Naive thymus-derived CD4-positive, alpha-beta T cell (primary cell): ENCODE measurements at regions not wholly inside any gene's neighbourhood (a gene's known extent, or its start where the extent isn't known, plus 50 kb on each side); places are given as distances from the start of the nearest gene placed in this dataset.

ENCODE experiments used
- ATAC-seq: fragments of 150-1000 bp; cut with Tn5 transposase; 2 replicates; pipeline ENCODE4 v1.10.0; 2021; ENCODE audit warnings: mild to moderate bottlenecking, moderate library complexity
- CTCF ChIA-PET: fragments of 350-600 bp; sonication (Branson Sonifier 250); formaldehyde crosslinking; loops from one replicate; lab custom pipeline; 2021; ENCODE audit warnings: antibody characterized with exemption; lab: Charles Lee
- POLR2A ChIA-PET: fragments of 350-600 bp; sonication (Branson Sonifier 250); formaldehyde crosslinking; loops from one replicate; lab custom pipeline; 2021; ENCODE audit warnings: antibody characterized with exemption, inconsistent platforms; lab: Charles Lee
- DNase-seq, 9 donors: peaks; one replicate each; pipeline versions ENCODE4 v3.0.0 to v3.0.0-alpha.2; 2020 to 2022; ENCODE audit warnings: mixed read lengths in 1 of 9
- H3K27ac ChIP-seq: one replicate; pipeline ENCODE4 v1.7.0; 2013; ENCODE audit warnings: mild to moderate bottlenecking, low read depth, low read length, moderate library complexity
- H3K27me3 ChIP-seq, 2 donors: one replicate each; pipeline ENCODE4 v1.7.0; 2013; ENCODE audit warnings: low read length in 2 of 2, mild to moderate bottlenecking in 2 of 2, moderate library complexity in 2 of 2; ENCODE audit not compliant: control insufficient read depth in 2 of 2, insufficient read depth in 2 of 2
- H3K36me3 ChIP-seq, 3 experiments: 1 replicate in 2 of 3; 2 replicates in 1 of 3; pipeline ENCODE4 v1.7.0; 2013; ENCODE audit warnings: low read length in 3 of 3, mild to moderate bottlenecking in 3 of 3, moderate library complexity in 1 of 3; ENCODE audit not compliant: insufficient read depth in 3 of 3, control insufficient read depth in 2 of 3
- H3K4me1 ChIP-seq, 2 donors: one replicate each; pipeline ENCODE4 v1.7.0; 2013; ENCODE audit warnings: low read length in 2 of 2, mild to moderate bottlenecking in 2 of 2, moderate library complexity in 1 of 2; ENCODE audit not compliant: control insufficient read depth in 2 of 2, insufficient read depth in 2 of 2
- H3K4me3 ChIP-seq: 2 replicates; pipeline ENCODE4 v1.7.0; 2013; ENCODE audit warnings: mild to moderate bottlenecking, low read length
- H3K9me3 ChIP-seq, 3 experiments: 1 replicate in 2 of 3; 2 replicates in 1 of 3; pipeline ENCODE4 v1.7.0; 2013; ENCODE audit warnings: low read length in 3 of 3; ENCODE audit not compliant: control insufficient read depth in 2 of 3
- H3K27ac Mint-ChIP-seq, 9 donors: one replicate each; pipeline ENCODE4 v1.8.0; 2020 to 2022; ENCODE audit warnings: mixed read lengths in 9 of 9, mild to moderate bottlenecking in 8 of 9, moderate library complexity in 5 of 9, inconsistent platforms in 2 of 9
- H3K27me3 Mint-ChIP-seq, 5 donors: one replicate each; pipeline ENCODE4 v1.8.0; 2021 to 2022; ENCODE audit warnings: mixed read lengths in 5 of 5, mild to moderate bottlenecking in 1 of 5
- H3K36me3 Mint-ChIP-seq, 5 donors: one replicate each; pipeline ENCODE4 v1.8.0; 2020 to 2022; ENCODE audit warnings: mixed read lengths in 5 of 5, mild to moderate bottlenecking in 3 of 5, inconsistent platforms in 1 of 5
- H3K4me1 Mint-ChIP-seq, 7 donors: one replicate each; pipeline ENCODE4 v1.8.0; 2020 to 2022; ENCODE audit warnings: mixed read lengths in 7 of 7, mild to moderate bottlenecking in 3 of 7, inconsistent platforms in 1 of 7
- H3K4me3 Mint-ChIP-seq, 10 donors: one replicate each; pipeline ENCODE4 v1.8.0; 2020 to 2022; ENCODE audit warnings: mild to moderate bottlenecking in 10 of 10, mixed read lengths in 10 of 10, moderate library complexity in 6 of 10, inconsistent platforms in 2 of 10
- H3K9me3 Mint-ChIP-seq, 11 donors: one replicate each; pipeline ENCODE4 v1.8.0; 2020 to 2022; ENCODE audit warnings: mixed read lengths in 11 of 11, mild to moderate bottlenecking in 4 of 11, inconsistent platforms in 1 of 11, moderate library complexity in 1 of 11
- intact Hi-C, 2 donors: fragments of 100-400 bp; cut with micrococcal nuclease; formaldehyde crosslinking; loops; one replicate each; pipeline ENCODE4 v1.15.1; 2023

GRCh38 chr9:107064378-107064777, 201.4 kb downstream of the ZNF462 start:
- Mint-ChIP-seq H3K4me1 (no peaks in the 10 kb centered on the region), H3K36me3 (no peaks in the 10 kb centered on the region), H3K27me3 (peaks cover 0 to 3% (median 0%) of the 10 kb centered on the region in 5 donors), H3K27ac (no peak overlapping the region), H3K4me3 (no peak overlapping the region), H3K9me3 (peaks cover 0 to 3% (median 0%) of the 10 kb centered on the region in 11 donors)
- Histone ChIP-seq H3K4me3 (no peak overlapping the region), H3K36me3 (no peaks in the 10 kb centered on the region), H3K27ac (no peak overlapping the region), H3K9me3 (no peaks in the 10 kb centered on the region), H3K27me3 (no peaks in the 10 kb centered on the region), H3K4me1 (no peaks in the 10 kb centered on the region)
- ChIA-PET CTCF (no interaction called here), POLR2A (no interaction called here)
- ATAC-seq = no peak
- no peak for DNase-seq
- intact Hi-C loops = no loop called here

GRCh38 chr9:107065549-107065948, 202.6 kb downstream of the ZNF462 start:
- CTCF ChIA-PET = interaction anchor here (0.7 kb wide), 1 partner anchor 164 kb away, joined by 3 read pairs; no protein-coding TSS in a partner anchor
- no peak overlapping the region for H3K27ac ChIP-seq
- H3K27me3 ChIP-seq = no peaks in the 10 kb centered on the region
- Mint-ChIP-seq H3K36me3 (no peaks in the 10 kb centered on the region), H3K4me1 (no peaks in the 10 kb centered on the region), H3K27ac (no peak overlapping the region), H3K27me3 (peaks cover 0 to 3% (median 0%) of the 10 kb centered on the region in 5 donors), H3K4me3 (no peak overlapping the region), H3K9me3 (peaks cover 0 to 3% (median 0%) of the 10 kb centered on the region in 11 donors)
- intact Hi-C loops = no loop called here
- H3K9me3 ChIP-seq = no peaks in the 10 kb centered on the region
- H3K4me1 ChIP-seq = no peaks in the 10 kb centered on the region
- no peak overlapping the region for H3K4me3 ChIP-seq
- POLR2A ChIA-PET = no interaction called here
- no peak for ATAC-seq
- no peak for DNase-seq
- H3K36me3 ChIP-seq = no peaks in the 10 kb centered on the region

GRCh38 chr9:107067739-107068416, 204.9 kb downstream of the ZNF462 start:
- intact Hi-C loops = no loop called here
- H3K36me3 Mint-ChIP-seq = no peaks in the 10 kb centered on the region
- H3K27me3 ChIP-seq = no peaks in the 10 kb centered on the region
- H3K4me3 Mint-ChIP-seq = no peak overlapping the region
- DNase-seq (no peak), ATAC-seq (no peak)
- ChIA-PET POLR2A (no interaction called here), CTCF (no interaction called here)
- H3K4me1 ChIP-seq = no peaks in the 10 kb centered on the region
- H3K4me1 Mint-ChIP-seq = no peaks in the 10 kb centered on the region
- H3K9me3 ChIP-seq = no peaks in the 10 kb centered on the region
- H3K27ac Mint-ChIP-seq = no peak overlapping the region
- peaks cover 0 to 5% (median 0%) of the 10 kb centered on the region in 11 donors for H3K9me3 Mint-ChIP-seq
- H3K27ac ChIP-seq = no peak overlapping the region
- peaks cover 0 to 3% (median 0%) of the 10 kb centered on the region in 5 donors for H3K27me3 Mint-ChIP-seq
- no peak overlapping the region for H3K4me3 ChIP-seq
- no peaks in the 10 kb centered on the region for H3K36me3 ChIP-seq

GRCh38 chr9:107068581-107068980, 205.6 kb downstream of the ZNF462 start:
- H3K36me3 Mint-ChIP-seq = no peaks in the 10 kb centered on the region
- no peak overlapping the region for H3K4me3 Mint-ChIP-seq
- intact Hi-C loops = no loop called here
- Histone ChIP-seq H3K4me3 (no peak overlapping the region), H3K9me3 (no peaks in the 10 kb centered on the region), H3K4me1 (no peaks in the 10 kb centered on the region), H3K36me3 (no peaks in the 10 kb centered on the region), H3K27me3 (no peaks in the 10 kb centered on the region), H3K27ac (no peak overlapping the region)
- ATAC-seq = no peak
- ChIA-PET CTCF (no interaction called here), POLR2A (no interaction called here)
- peaks cover 0 to 5% (median 0%) of the 10 kb centered on the region in 11 donors for H3K9me3 Mint-ChIP-seq
- H3K27ac Mint-ChIP-seq = no peak overlapping the region
- peaks cover 0 to 3% (median 0%) of the 10 kb centered on the region in 5 donors for H3K27me3 Mint-ChIP-seq
- DNase-seq = no peak
- no peaks in the 10 kb centered on the region for H3K4me1 Mint-ChIP-seq

- intact Hi-C loops = no loop called here
- DNase-seq = no peak
- POLR2A ChIA-PET = no interaction called here
Observed at GRCh38 chr9:107070586-107070985, 207.6 kb downstream of the ZNF462 start.

GRCh38 chr9:107078061-107078460, 205.0 kb upstream of the RAD23B start:
- POLR2A ChIA-PET = no interaction called here
- Mint-ChIP-seq H3K27ac (no peak overlapping the region), H3K27me3 (peaks cover 0 to 19% (median 12%) of the 10 kb centered on the region in 5 donors), H3K9me3 (peaks cover 0 to 9% (median 0%) of the 10 kb centered on the region in 11 donors), H3K4me3 (no peak overlapping the region), H3K4me1 (no peaks in the 10 kb centered on the region), H3K36me3 (no peaks in the 10 kb centered on the region)
- CTCF ChIA-PET = no interaction called here
- H3K9me3 ChIP-seq = no peaks in the 10 kb centered on the region
- no peaks in the 10 kb centered on the region for H3K27me3 ChIP-seq
- no peaks in the 10 kb centered on the region for H3K36me3 ChIP-seq
- ATAC-seq (no peak), DNase-seq (no peak)
- no peak overlapping the region for H3K4me3 ChIP-seq
- H3K27ac ChIP-seq = no peak overlapping the region
- no peaks in the 10 kb centered on the region for H3K4me1 ChIP-seq
- intact Hi-C loops = no loop called here

More at GRCh38 chr9:107070586-107070985, 207.6 kb downstream of the ZNF462 start:
- Histone ChIP-seq H3K27me3 (no peaks in the 10 kb centered on the region), H3K4me3 (no peak overlapping the region), H3K27ac (no peak overlapping the region), H3K36me3 (no peaks in the 10 kb centered on the region), H3K4me1 (no peaks in the 10 kb centered on the region), H3K9me3 (no peaks in the 10 kb centered on the region)
- H3K4me1 Mint-ChIP-seq = no peaks in the 10 kb centered on the region
- CTCF ChIA-PET = interaction anchor here (0.6 kb wide), 1 partner anchor 1364 kb away, joined by 3 read pairs; no protein-coding TSS in a partner anchor
- peaks cover 0 to 10% (median 0%) of the 10 kb centered on the region in 11 donors for H3K9me3 Mint-ChIP-seq
- peaks cover 0 to 6% (median 5%) of the 10 kb centered on the region in 5 donors for H3K27me3 Mint-ChIP-seq
- H3K27ac Mint-ChIP-seq = no peak overlapping the region
- H3K36me3 Mint-ChIP-seq = no peaks in the 10 kb centered on the region
- no peak overlapping the region for H3K4me3 Mint-ChIP-seq
- no peak for ATAC-seq

- Histone ChIP-seq H3K4me1 (no peaks in the 10 kb centered on the region), H3K9me3 (no peaks in the 10 kb centered on the region), H3K27me3 (no peaks in the 10 kb centered on the region), H3K27ac (no peak overlapping the region), H3K36me3 (no peaks in the 10 kb centered on the region), H3K4me3 (no peak overlapping the region)
- Mint-ChIP-seq H3K9me3 (peaks cover 0 to 9% (median 0%) of the 10 kb centered on the region in 11 donors), H3K4me3 (no peak overlapping the region), H3K36me3 (no peaks in the 10 kb centered on the region), H3K27ac (no peak overlapping the region), H3K27me3 (peaks cover 0 to 19% (median 13%) of the 10 kb centered on the region in 5 donors), H3K4me1 (no peaks in the 10 kb centered on the region)
- intact Hi-C loops = no loop called here
- no peak for ATAC-seq
- POLR2A ChIA-PET = no interaction called here
- CTCF ChIA-PET = no interaction called here
- DNase-seq = no peak
Observed at GRCh38 chr9:107079589-107079988, 203.5 kb upstream of the RAD23B start.
